Stimulated activated CD4-positive, alpha-beta T cell treated with anti-CD3 and anti-CD28 coated beads, Interleukin-4, amount 100 ng/mL, for 24 hours (primary cell): ENCODE measurements at regions not wholly inside any gene's neighbourhood (a gene's known extent, or its start where the extent isn't known, plus 50 kb on each side); places are given as distances from the start of the nearest gene placed in this dataset.
A peak's percentile ranks its signal among the peaks of the same experiment; 100 is the strongest.
"Not testable (repeated sequence)": the region's sequence is repeated elsewhere in the genome, so short reads cannot be mapped to it uniquely, and the experiment has no call there.

ENCODE experiments used
- DNase-seq: peaks from one replicate; pipeline ENCODE4 v3.0.0-alpha.2; 2020

DNA sequence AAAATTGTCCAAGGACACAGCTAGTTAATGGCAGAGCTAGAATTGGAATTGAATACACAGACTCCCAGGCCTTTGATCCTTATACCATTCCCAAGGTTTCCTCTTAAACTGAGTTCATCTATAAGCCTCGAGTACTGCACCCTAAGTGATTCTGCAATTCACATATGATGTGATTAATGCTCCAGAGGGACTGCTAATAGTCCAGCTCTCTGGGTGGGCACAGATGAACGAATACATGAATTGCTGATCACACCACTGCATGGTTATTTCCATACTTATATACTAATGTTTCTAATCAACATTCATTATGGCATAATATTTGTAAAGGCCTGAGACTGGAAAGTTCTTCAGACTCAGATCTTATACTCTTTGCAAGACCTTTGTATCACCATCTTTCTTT is 101.8 kb downstream of the NUFIP1 start:
- DNase-seq, result no peak

DNA sequence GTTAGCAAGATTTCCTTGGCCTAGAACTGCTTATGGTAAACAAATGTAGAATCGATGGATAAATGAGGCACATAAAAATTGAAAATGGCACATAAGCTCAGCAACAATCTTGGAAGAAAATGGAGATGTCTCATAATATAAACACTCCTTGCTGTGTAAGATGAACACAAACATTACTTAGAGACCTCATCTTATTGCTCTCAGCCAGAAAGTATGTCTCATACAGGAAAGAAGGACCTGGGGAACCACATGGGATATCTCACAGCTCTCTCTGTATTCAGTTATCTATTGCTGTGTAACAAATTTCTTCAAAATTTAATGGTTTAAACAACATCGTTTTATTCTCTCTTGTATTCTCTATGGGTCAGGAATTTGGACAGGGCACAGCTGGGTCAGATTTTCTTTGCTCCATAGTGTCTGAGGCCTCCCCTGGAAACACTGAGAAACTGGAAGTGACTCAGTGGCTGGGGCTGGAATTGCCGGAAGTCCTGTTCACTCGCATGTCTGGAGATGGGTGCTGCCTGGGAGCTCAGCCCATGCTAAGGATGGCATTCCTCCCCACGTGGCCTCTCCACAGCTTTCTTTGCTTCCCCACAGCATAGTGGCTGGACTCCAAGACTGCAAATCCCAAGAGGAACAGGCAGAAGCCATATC is 105.1 kb downstream of the NUFIP1 start:
- no peak for DNase-seq

DNA sequence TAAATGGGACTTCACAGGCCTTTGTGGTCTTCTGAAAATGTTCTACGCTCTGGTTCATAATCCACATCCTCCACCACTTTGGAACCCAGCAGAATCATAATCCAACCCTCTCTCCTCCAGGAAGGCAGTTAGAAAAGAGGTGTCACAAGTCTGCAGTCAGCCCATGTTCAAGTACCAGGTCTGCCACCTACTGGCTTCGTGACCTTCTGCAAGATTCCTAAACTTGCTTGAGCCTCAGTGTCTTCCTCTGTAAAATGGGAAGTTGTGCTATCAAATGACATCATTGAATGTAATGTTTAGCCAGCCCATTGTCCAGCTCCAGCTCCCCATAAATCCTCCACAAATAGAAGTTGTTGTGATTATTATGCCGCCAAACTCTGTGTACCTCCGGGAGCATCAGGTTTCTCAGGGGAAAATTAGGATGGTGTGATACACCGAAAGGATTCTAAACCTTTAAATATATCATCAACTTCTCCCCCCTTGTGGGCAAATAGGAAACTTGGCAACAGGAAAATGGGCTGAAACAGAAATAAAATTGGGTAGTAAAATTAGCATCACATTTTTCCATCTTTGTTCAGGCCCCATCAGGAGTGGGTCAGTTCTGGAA is 109.7 kb downstream of the NUFIP1 start:
- peak; percentile 14 for DNase-seq

DNA sequence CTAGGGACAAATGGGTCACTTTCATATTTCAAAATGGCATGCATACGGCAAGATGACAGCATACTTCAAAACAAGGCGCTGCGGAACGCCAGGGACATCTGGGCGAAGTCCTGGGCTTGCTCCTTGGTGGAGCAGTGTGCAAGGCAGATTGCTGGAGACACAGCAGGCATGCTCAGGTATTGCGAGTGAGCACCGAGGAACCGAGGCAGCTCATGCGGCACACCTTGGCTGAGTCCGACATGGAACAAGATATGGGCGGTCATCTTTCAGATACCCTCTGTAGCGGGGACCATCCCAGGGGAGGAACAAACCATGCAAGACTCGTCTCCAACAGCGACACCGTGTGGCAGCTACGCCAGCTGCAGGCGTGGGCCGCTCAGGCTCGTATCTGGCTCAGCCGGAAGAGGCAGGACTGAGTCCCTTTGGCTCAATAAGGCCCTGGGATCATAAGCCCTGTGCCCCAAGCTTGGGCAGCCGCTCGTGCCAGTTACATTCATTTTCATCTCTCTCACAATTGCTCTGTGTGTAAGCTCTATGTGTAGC is 112.4 kb downstream of the NUFIP1 start:
- DNase-seq, result no peak

DNA sequence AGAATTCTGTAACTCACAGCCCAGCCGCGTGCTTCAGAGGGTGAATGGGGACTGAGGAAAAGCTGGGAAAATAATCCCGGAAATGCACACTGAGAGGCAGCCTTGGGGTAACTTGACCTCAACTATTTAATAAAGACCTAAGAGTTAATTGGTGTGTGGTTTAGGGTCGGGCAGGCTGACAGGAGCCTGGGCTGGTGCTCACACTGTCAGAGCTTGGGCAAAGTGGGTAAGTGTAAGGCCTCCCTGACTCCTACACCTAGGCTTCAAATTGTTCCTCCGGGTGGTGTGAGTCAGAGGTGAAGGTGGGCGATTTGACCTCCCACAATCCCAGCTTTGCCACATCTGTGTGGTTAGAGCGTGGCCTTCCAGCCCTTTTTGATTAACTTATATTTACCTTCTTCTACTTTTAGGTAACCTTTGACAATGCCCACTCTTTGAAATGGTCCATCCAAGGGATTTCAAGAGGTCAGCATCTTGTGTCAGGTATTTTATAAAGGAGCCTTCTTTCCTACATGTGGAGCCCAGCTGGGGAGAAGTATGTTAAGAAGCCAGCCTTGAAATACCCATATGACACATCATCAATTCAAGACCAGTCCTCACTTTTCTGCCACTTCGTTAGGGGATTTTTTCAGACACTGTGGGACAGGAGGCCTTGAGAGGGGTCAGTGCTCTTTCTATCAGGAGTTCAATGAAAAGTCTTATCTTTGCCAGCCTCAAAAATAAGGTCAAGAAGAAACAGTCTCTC is 114.2 kb downstream of the NUFIP1 start:
- no peak for DNase-seq

DNA sequence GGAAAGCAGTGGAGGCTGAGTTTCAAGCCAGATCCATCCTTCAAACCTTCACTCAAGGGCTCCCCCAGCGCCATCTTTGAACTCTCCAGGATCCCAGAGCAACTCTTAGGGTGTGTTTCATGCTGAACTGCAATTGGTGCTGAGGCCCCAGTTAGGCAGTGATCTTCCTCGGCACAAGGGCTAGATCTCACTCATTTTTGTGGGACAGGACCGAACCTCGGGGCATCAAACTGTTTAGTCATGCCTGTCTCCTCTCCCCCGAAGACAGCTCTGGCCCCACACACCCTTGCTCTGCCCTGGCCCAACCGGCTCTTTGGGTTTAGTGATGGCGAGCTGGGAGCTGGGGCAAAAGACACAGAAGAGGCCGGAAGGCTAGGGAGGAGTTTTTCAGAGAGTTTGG is 115.1 kb downstream of the NUFIP1 start:
- DNase-seq, result no peak

DNA sequence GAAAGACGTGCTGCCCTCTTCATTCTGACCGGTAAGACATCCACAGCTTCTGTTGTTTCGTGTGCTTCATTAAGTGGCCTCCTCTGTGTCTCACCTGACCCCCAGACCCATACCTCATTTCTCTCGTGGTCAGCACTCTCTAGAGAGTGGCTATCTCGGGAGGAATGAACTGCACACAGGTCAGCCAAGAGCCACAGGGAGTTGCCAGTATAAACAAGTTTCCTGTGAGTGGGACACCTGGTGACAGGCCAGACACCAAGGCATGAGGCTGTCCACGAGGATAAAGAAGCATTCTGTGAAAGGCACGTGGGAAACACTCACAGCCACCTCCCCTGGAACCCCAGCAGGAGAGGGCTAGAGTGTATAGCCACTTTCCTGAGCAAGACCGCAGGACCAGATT is 115.8 kb downstream of the NUFIP1 start:
- DNase-seq, result no peak

DNA sequence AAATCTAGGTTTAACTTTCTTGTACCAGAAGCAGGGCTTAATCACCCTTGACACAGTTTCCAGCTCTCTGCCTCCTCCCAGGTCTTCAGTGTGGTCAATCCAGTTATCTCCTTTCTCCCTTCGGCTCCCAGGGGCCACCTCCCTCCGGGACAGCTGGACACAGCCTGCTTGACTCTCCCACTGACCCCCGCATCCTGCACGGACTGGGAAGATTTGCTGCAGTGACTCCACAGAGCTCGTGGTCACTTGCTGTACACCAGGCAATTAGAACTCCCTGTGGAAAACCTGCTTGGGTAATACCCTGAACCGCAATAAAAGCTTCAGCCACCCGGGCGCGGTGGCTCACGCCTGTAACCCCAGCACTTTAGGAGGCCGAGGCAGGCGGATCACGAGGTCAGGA is 116.5 kb downstream of the NUFIP1 start:
- no peak for DNase-seq

DNA sequence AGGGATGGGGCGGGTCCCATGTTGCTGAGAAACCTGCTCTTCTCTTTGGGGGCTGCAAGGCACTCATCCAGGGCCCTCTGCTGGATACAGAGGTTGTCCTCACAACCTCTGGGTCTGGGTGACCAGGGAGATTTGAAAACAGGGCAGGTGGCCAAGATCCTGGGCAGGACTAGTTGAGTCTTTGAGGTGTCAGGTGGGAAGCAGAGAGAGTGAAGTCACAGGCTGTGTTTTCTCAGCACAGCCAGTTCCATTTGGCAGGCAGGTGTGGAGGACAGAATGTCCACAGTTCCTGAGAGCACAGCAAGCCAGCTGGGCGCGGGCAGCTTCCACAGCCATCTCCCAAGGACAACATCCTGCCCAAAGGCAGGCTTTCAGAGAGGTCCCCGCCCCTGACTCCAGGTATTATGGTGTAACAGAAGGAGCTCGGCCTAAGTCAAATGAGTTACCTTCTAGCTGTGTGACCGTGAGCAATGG is 118.8 kb downstream of the NUFIP1 start:
- no peak for DNase-seq

DNA sequence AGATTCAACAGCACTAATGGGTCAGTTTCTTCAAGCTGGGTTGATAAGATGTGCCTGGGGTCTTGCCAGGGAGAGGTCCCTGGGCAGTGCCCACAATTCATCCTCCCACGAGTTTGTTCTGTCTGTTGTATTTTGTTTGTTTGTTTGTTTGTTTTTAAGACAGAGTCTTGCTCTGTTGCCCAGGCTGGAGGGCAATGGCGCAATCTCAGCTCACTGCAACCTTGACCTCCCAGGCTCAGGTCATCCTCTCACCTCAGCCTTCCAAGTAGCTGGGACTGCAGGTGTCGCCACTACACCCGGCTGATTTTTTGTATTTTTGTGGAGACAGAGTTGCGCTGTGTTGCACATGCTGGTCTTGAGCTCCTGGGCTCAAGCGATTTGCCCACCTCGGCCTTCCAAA is 120.1 kb downstream of the NUFIP1 start:
- no peak for DNase-seq

DNA sequence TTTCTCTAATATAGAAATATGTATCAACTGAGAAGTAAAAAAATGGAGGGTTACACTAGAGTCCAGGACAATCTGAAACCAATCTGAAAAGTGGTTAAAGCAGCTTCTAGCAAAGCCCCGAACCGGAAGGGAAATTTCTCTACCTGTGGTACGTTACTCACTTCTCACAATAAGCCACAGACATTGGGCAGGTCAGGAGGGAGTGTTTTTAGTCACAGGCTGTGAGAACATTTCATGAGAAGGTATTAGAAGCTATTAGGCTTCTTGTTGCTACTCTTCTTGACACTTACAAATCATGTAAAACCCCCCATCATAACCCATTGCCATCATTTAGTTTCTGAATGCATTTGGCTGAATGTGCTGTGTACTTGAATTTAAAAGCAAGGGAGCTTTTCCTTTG is 120.9 kb downstream of the NUFIP1 start:
- no peak for DNase-seq

DNA sequence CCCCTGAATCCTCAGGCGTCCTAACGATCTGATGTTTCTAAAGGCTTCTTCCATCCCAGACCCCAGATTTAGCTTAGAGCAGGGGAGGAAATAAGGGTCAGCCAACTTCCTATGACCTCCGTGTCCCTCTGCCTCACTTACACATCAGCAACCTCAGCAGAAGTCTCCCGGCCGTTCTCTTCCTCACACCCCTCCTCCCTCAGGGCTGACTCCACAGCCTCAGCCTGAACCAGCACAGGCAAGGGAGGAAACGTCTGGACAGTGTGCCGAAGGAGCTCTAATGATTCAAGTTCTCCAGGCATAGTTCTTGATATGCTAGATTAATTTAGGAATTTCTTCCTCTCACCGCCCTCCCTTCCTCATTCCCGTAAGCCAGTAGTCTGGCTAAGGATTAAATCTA is 121.4 kb downstream of the NUFIP1 start:
- DNase-seq, result no peak

DNA sequence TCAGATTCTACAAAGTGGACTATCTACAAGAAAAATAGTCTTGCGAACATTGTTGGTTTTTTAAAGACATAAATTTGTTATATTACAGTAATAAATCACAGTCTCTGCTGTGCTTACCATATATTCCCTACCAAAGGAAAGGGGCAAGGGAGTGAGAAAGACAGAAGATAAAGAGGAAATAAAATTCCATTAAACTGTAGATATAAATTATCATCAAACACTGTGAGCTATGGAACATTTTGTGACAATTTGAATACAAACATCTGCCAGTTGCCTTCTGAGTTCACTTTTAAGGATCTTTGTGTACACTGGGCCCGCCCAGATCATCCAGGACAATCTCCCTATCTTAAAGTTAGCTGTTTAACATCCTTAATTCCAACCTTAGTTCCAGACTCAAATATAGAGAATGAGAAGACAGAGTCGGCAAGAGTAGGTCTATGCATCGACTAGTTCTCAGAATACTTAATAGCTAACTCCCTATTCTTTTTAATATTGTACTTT is 122.8 kb downstream of the NUFIP1 start:
- no peak for DNase-seq

DNA sequence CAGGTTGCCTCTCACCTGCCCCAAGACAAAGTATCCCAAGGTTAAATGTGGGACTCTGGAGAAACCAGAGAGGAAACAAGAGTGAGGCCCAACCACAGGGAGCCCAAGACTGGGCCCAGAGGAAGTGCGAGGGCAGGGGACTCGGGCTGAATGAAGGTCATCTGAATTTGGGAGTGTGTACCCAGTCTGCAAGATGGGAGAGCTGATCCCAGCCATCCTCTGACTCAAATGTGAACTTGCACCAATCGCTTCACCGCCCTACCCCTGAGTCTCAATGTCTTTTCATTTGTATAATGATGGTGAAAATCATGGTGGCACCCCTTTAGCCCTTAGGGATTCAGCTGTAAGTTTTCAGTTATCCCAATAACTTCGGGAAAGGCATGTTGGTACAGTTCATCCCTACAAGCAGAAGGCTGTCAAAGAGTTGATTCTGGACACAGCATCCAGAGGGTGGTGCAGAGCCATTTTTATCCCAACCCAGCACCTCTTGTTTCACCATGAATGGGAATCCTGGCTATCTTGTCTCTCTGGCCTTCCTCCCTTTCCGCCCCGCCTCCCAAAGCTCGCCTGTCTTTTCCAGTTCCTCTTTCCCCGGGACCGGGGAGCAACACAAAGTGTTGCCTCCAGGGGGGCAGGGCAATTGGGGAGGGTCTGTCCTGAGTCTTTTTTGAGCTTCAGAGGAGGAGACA is 123.4 kb downstream of the NUFIP1 start:
- DNase-seq, result no peak

DNA sequence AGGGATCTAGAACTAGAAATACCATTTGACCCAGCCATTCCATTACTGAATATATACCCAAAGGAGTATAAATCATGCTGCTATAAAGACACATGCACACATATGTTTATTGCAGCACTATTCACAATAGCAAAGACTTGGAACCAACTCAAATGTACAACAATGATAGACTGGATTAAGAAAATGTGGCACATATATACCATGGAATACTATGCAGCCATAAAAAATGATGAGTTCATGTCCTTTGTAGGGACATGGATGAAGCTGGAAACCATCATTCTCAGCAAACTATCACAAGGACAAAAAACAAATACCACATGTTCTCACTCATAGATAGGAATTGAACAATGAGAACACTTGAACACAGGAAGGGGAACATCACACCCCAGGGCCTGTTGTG is 125.6 kb downstream of the NUFIP1 start:
- not testable (repeated sequence) for DNase-seq

DNA sequence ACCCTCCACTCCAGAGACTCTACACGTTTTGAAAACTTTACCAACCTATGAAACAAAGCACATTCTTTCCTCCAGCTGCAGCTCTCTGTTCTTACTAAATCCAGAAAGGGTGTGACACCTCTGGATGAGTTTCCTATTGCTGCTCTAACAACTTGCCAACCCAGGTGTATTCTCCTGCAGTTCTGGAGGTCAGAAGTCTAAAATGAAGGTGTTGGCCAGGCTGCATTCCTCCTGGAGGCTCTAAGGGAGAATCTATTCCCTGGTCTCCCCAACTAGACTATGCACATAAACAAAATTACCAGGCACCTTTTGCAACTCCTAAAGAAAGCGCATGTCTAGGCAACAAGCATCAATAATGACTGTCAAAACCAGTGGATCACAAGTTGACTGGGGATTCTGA is 128.8 kb downstream of the NUFIP1 start:
- DNase-seq, result no peak

DNA sequence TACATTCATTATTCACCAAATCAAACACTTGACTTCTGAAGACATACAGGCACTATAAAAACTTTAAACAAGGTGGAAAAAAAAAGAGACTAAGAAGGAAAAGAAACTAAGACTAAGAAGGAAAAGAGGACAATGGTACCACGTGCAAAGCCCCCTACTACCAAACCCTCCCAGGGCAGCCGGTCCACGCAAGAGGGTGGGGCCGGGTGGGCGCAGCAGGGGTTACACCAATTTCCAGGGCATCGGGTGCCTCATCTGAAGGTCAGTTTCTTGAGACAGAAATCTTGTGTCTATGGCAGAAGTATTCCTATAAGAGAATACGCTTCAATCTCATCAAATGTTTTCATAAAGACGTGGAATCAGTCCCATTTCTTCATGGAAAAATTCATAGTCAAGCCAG is 131.5 kb downstream of the NUFIP1 start:
- DNase-seq, result no peak

DNA sequence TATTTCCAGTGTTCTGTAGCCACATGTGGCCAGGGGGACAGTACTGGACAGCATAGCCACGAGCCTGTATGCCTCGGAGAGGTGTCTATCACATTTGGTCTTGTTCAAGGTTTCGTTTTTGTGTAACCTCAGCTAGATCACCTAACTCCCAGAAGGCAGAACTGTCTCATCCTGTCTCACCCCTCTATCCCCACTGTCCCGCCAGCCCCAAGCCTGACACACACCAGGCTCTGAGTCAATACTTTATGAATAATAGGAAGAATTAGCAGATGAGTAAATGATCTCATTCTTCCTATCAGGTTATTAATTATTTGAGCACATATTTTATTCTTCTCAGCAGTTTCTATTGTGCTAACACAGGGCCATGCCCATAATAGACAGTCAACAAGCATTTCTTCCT is 132.2 kb downstream of the NUFIP1 start:
- DNase-seq, result no peak

DNA sequence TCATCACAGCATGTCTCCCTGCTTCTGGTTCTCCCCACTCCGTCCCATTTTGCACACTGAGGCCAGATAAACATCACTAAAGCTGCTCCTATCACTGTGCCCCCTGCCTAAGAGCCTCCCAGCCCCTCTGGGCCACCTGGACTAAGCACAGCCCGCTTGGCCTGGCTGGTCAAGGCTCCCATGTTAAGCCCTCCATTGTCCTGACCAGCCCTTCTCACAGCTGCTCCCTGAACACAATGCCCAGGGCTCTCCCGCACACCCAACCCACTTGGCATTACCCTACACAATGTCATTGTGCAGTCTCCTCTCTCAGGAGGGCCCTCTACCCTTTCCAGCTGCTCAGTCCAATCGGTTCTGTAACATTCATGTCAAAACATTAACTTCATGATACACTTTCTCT is 133.4 kb downstream of the NUFIP1 start:
- no peak for DNase-seq

DNA sequence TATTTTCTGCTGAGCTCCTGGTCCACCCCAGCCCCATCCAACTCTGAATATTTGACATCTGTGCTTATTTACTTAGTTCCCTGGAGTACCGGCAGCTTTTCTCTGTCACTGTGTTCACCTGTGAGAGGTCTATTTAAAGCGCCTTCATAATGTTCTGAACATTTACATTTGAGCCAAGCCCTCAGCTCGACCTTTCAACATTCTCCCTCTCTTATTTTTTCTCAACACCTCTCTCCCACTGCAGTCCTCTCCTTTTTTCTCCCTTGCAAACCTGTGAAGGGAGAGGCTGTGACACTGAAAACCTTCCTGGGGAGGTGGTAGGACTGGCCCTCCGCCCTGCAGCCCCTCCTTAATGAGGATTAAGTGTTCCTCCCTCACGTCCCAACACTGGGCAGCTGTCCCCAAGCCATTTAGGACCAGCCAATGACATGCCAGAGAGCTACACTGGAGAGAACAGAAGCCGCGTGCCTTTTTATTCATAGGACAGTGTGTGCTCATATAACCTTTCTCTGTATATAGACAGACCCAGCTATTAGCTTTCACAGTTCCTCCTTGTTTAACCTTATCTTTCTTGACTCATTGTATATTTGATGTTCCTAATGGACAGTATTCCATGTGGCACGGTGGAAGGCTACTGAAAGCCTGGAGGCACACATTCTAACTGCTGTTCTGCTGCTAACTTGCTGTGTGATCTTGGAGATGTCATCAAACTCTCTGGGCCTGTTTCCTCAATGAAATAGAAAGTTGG is 134.8 kb downstream of the NUFIP1 start:
- no peak for DNase-seq

DNA sequence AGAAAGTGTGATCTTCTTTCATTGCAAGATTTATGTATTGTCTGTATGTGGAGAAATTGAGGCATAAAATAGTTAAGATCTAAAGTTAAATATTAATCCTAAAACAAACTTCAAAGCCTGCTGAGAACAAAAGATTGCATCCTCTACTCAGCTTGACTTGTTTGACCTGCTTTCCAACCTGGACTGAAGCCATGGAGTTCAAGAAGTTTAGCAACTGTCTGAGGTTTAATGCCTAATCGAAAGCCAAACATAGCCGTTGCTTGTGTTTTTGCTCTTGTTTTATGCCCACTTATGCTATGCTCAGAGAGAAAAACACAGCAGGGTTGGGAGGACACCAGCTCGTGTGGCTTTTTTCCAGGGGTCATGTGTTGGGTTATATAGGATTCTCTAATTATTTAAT is 135.6 kb downstream of the NUFIP1 start:
- DNase-seq, result no peak

DNA sequence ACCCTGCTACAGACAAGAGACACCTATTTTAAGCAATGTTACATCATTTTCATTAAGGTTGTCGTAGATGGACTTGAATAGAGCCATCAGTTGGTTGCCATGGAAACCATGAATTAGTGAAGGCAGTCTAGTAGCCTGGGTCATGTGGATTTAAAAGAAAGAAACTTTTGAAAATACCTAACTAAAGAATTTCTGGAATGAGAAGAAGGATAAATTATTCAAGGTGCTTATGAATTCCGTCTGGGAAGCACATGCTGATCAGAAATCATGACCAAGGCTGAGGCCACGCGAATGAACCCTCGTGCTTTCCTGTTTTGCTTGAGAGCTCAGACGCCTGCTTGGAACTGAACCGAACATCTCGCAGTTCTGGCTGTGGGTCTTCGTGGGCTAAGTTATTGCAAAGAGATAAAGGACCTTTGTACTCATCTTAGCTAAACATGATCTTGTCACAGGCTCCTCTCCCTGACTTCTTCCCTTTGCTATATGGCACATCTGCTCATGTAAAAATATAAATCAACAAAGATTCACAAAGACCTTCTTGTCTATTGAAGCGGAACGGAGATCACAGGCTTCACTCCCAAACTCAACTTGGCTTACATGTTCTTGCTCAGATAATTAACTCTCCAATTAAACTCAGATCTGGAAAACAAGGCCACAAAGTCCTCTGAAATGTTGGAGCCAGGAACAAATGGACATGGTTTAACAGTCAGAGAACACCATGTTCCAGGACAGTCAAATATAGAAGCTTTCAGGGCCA is 140.2 kb downstream of the NUFIP1 start:
- DNase-seq, result no peak
